Loucy (cell line): ENCODE measurements at regions not wholly inside any gene's neighbourhood (a gene's known extent, or its start where the extent isn't known, plus 50 kb on each side); places are given as distances from the start of the nearest gene placed in this dataset.

Source experiments
- H2AFZ ChIP-seq: fragments of 200-600 bp; sonication (generic); 2 replicates; pipeline ENCODE4 v1.6.0; 2016; ENCODE audit warnings: antibody characterized with exemption, mild to moderate bottlenecking, low read length, moderate library complexity
- H3F3A ChIP-seq: fragments of 200-600 bp; 2 replicates; pipeline ENCODE4 v1.6.0; 2016; ENCODE audit warnings: antibody characterized with exemption, low read depth, mild to moderate bottlenecking
- H3K27me3 ChIP-seq: fragments of 200-600 bp; sonication (generic); 2 replicates; pipeline ENCODE4 v1.6.1; 2014; ENCODE audit warnings: low read length, mild to moderate bottlenecking; ENCODE audit not compliant: insufficient read depth, poor library complexity, severe bottlenecking
- H3K36me3 ChIP-seq: fragments of 200-600 bp; sonication (generic); 2 replicates; pipeline ENCODE4 v1.6.1; 2016; ENCODE audit warnings: low read length; ENCODE audit not compliant: insufficient read depth
- H3K4me1 ChIP-seq: fragments of 200-600 bp; sonication (generic); 2 replicates; pipeline ENCODE4 v1.5.1; 2014; ENCODE audit warnings: low read length, mild to moderate bottlenecking; ENCODE audit not compliant: insufficient read depth, poor library complexity, severe bottlenecking
- H3K4me2 ChIP-seq: fragments of 200-600 bp; sonication (generic); 2 replicates; pipeline ENCODE4 v1.6.0; 2014; ENCODE audit warnings: antibody characterized with exemption, low read length, low read depth, mild to moderate bottlenecking; ENCODE audit not compliant: poor library complexity, severe bottlenecking
- H3K4me3 ChIP-seq: fragments of 200-600 bp; sonication (generic); 2 replicates; pipeline ENCODE4 v1.5.1; 2014; ENCODE audit warnings: low read length, mild to moderate bottlenecking, mixed read lengths; ENCODE audit not compliant: poor library complexity, severe bottlenecking
- H3K79me2 ChIP-seq: fragments of 200-600 bp; sonication (generic); 2 replicates; pipeline ENCODE4 v1.6.1; 2014; ENCODE audit warnings: low read length; ENCODE audit not compliant: insufficient read depth
- H3K9ac ChIP-seq: fragments of 200-600 bp; sonication (generic); 2 replicates; pipeline ENCODE4 v1.6.0; 2014; ENCODE audit warnings: mild to moderate bottlenecking, low read depth, low read length, moderate library complexity; ENCODE audit not compliant: poor library complexity, severe bottlenecking
- H3K9me2 ChIP-seq: fragments of 200-600 bp; sonication (generic); replicated peaks from 2 replicates; pipeline ENCODE4 v1.6.1; 2016; ENCODE audit warnings: low read depth, low read length, mixed read lengths
- H3K9me3 ChIP-seq: fragments of 200-600 bp; sonication (generic); 2 replicates; pipeline ENCODE4 v1.6.1; 2014; ENCODE audit warnings: mild to moderate bottlenecking, antibody characterized with exemption, low read length, low read depth; ENCODE audit not compliant: insufficient read depth
- H4K20me1 ChIP-seq: fragments of 200-600 bp; sonication (generic); 2 replicates; pipeline ENCODE4 v1.6.0; 2014; ENCODE audit warnings: antibody characterized with exemption, low read length, mild to moderate bottlenecking; ENCODE audit not compliant: insufficient read depth, poor library complexity, severe bottlenecking
- EZH2phosphoT487 ChIP-seq: fragments of 200-600 bp; IDR thresholded peaks from 2 replicates; pipeline ENCODE4 v1.6.1; 2018; ENCODE audit warnings: antibody characterized with exemption, mild to moderate bottlenecking, moderate library complexity, borderline replicate concordance
- TF ChIP-seq, protein P1 (sequence below): fragments of 200-600 bp; sonication (generic); conservative IDR thresholded peaks from 2 replicates; pipeline ENCODE4 v1.5.1; 2014; ENCODE audit warnings: mild to moderate bottlenecking, antibody characterized with exemption, low read length

DNA sequence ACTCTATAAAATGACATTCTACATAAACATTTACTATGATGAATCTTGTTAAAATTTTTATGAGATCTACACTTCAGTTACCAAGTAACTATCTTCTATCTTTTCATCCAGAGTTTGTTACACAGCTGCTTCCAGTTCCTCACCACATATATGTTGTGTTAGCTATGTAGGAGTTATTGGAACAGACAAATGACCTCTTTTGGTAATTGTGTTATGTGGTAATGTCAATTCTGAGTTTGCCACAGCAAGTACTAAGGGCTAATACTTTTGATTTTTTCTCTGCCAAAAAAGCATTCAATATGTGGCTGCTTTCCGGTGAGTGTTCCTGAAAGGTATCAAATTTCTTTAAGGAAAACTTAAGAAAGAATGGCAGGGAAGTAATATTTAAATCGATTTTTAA is 573.9 kb upstream of the PCDH15 start:
- H3K9me3 ChIP-seq: no peaks in the 10 kb centered on the region
- TF ChIP-seq, protein P1, sequence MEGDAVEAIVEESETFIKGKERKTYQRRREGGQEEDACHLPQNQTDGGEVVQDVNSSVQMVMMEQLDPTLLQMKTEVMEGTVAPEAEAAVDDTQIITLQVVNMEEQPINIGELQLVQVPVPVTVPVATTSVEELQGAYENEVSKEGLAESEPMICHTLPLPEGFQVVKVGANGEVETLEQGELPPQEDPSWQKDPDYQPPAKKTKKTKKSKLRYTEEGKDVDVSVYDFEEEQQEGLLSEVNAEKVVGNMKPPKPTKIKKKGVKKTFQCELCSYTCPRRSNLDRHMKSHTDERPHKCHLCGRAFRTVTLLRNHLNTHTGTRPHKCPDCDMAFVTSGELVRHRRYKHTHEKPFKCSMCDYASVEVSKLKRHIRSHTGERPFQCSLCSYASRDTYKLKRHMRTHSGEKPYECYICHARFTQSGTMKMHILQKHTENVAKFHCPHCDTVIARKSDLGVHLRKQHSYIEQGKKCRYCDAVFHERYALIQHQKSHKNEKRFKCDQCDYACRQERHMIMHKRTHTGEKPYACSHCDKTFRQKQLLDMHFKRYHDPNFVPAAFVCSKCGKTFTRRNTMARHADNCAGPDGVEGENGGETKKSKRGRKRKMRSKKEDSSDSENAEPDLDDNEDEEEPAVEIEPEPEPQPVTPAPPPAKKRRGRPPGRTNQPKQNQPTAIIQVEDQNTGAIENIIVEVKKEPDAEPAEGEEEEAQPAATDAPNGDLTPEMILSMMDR: no peak
- no peak for TF ChIP-seq EZH2phosphoT487
- no peak overlapping the region for H3K4me3 ChIP-seq
- H3K79me2 ChIP-seq: no peaks in the 10 kb centered on the region
- H3K36me3 ChIP-seq: no peaks in the 10 kb centered on the region
- no peaks in the 10 kb centered on the region for H3K9me2 ChIP-seq
- H4K20me1 ChIP-seq: no peaks in the 10 kb centered on the region
- H2AFZ ChIP-seq: no peak overlapping the region
- no peak overlapping the region for H3K9ac ChIP-seq
- no peaks in the 10 kb centered on the region for H3K4me1 ChIP-seq
- H3K4me2 ChIP-seq: no peak overlapping the region
- H3K27me3 ChIP-seq: no peaks in the 10 kb centered on the region
- no peaks in the 10 kb centered on the region for H3F3A ChIP-seq

DNA sequence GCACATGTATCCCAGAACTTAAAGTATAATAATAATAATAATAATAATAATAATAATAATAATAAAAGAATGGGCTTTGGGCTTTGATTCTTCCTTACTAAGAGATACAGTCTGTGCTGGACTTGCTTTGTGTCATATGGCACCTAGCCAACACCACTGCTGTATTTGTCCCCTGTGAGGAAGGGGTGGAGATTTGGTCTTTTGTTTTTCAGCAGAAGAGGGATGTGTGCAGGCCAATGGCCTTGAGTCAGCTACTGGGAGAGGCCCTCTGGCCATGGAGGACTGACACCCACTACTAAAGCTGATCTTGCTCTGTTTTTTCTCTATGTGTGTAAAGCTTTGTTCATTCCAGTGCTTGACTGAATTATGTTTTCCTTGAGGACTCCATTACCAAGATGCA is 573.0 kb upstream of the PCDH15 start:
- no peaks in the 10 kb centered on the region for H3K36me3 ChIP-seq
- H3K4me3 ChIP-seq: no peak overlapping the region
- no peaks in the 10 kb centered on the region for H3K4me1 ChIP-seq
- no peaks in the 10 kb centered on the region for H3F3A ChIP-seq
- no peaks in the 10 kb centered on the region for H3K9me3 ChIP-seq
- H3K27me3 ChIP-seq: no peaks in the 10 kb centered on the region
- H3K4me2 ChIP-seq: no peak overlapping the region
- no peak for TF ChIP-seq EZH2phosphoT487
- TF ChIP-seq, protein P1: no peak
- no peak overlapping the region for H3K9ac ChIP-seq
- H3K79me2 ChIP-seq: no peaks in the 10 kb centered on the region
- H4K20me1 ChIP-seq: no peaks in the 10 kb centered on the region
- no peaks in the 10 kb centered on the region for H3K9me2 ChIP-seq
- H2AFZ ChIP-seq: no peak overlapping the region

DNA sequence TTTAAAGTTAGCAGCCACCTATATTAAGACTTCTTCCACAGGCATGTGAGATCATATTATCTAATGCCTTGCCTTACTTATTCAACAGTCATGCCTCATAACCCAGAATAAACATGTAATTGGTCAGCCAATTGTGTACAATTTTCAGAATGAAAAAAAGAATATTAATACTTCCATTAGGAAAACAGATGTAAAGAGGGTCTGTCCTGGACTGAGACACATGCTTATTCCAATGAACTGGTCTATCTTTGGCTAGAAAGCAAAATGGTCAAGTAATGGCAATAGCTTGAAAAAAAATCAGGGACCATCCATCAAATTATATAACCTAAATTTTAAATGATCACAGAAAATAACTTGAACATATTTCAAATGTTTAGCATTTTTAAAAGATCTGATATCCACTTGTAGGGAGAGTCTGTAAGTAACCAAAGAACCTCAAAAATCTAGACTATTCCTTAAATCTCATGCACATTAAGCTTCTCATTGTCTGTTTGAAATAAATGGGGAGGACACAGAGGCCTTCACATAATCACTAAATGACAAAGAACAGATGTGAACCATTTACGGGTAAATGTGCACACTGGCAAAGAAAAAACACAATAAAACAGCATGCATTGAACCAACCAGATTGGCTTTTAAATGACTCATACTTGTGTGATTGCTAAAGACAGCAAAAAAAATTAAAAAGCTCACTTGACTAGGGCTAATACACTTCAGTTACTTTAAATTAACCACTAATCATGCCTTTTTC is 568.8 kb upstream of the PCDH15 start:
- Histone ChIP-seq H3K27me3 (no peaks in the 10 kb centered on the region), H3K9ac (no peak overlapping the region), H4K20me1 (no peaks in the 10 kb centered on the region), H3K9me2 (no peaks in the 10 kb centered on the region), H3K4me3 (no peak overlapping the region), H3K9me3 (no peaks in the 10 kb centered on the region), H3F3A (no peaks in the 10 kb centered on the region), H2AFZ (no peak overlapping the region), H3K4me2 (no peak overlapping the region), H3K36me3 (no peaks in the 10 kb centered on the region), H3K4me1 (no peaks in the 10 kb centered on the region), H3K79me2 (no peaks in the 10 kb centered on the region)
- no peak for TF ChIP-seq EZH2phosphoT487
- TF ChIP-seq, protein P1: no peak
